A549 (cell line): ENCODE measurements at regions not wholly inside any gene's neighbourhood (a gene's known extent, or its start where the extent isn't known, plus 50 kb on each side); places are given as distances from the start of the nearest gene placed in this dataset.

Experiments
- ATAC-seq, 2 experiments: fragments of 200-7000 bp in 1 of 2; fragments of >200 bp in 1 of 2; cut with Nextera tagmentation in 1 of 2; cut with Tn5 transposase in 1 of 2; 3 replicates each; pipeline versions ENCODE4 v1.8.0 to v1.9.1; 2018 to 2020; ENCODE audit warnings: mild to moderate bottlenecking in 1 of 2, moderate library complexity in 1 of 2
- CTCF ChIA-PET: fragments of 300-600 bp; sonication (Branson Sonifier 250); formaldehyde crosslinking; extraction: SDS; loops from one replicate; lab custom pipeline; 2021; ENCODE audit warnings: antibody characterized with exemption, inconsistent platforms; lab: Yijun Ruan, JAX
- POLR2A ChIA-PET: fragments of 350-600 bp; formaldehyde crosslinking; extraction: SDS; loops from one replicate; lab custom pipeline; 2021; ENCODE audit warnings: antibody characterized with exemption, inconsistent platforms; lab: Yijun Ruan, JAX
- DNase-seq, 2 experiments: peaks; one replicate each; pipeline versions ENCODE4 v3.0.0 to v3.0.0-alpha.2; 2011 to 2016; ENCODE audit warnings: low read depth in 1 of 2, low spot score in 1 of 2
- FAIRE-seq: peaks from 2 replicates; lab custom pipeline; 2011; peaks lifted over from hg19 to GRCh38; lab: Jason Lieb, UNC
- H3K27ac ChIP-seq, 2 experiments: fragments of >200 bp; sonication (Bioruptor Twin); formaldehyde crosslinking; 3 replicates each; pipeline ENCODE4 v1.5.1; 2016 to 2017
- H3K4me1 ChIP-seq: fragments of >200 bp; sonication (Bioruptor Twin); formaldehyde crosslinking; 3 replicates; pipeline ENCODE4 v1.6.1; 2016
- H3K4me2 ChIP-seq: fragments of >200 bp; sonication (Bioruptor Twin); formaldehyde crosslinking; 3 replicates; pipeline ENCODE4 v1.6.1; 2016
- H3K4me3 ChIP-seq: fragments of >200 bp; sonication (Bioruptor Twin); formaldehyde crosslinking; 3 replicates; pipeline ENCODE4 v1.5.1; 2016
- H3K9me3 ChIP-seq: fragments of >200 bp; sonication (Bioruptor Twin); formaldehyde crosslinking; 3 replicates; pipeline ENCODE4 v1.6.1; 2016
- CBX8 ChIP-seq: fragments of 200-600 bp; sonication (generic); IDR thresholded peaks from 2 replicates; pipeline ENCODE4 v1.6.1; 2016
- CHD4 ChIP-seq: fragments of 200-600 bp; sonication (generic); IDR thresholded peaks from 2 replicates; pipeline ENCODE4 v1.6.1; 2016; ENCODE audit warnings: antibody characterized with exemption, mild to moderate bottlenecking, borderline replicate concordance
- EHF ChIP-seq: fragments of 250-450 bp; sonication (Bioruptor Pico); IDR thresholded peaks from 2 replicates; pipeline ENCODE4 v1.5.0; 2020; ENCODE audit warnings: mild to moderate bottlenecking
- FOSB ChIP-seq: fragments of 250-450 bp; sonication (Bioruptor Pico); IDR thresholded peaks from 2 replicates; pipeline ENCODE4 v1.5.0; 2020; ENCODE audit warnings: mild to moderate bottlenecking, moderate library complexity
- HDAC2 ChIP-seq: fragments of 200-600 bp; sonication (generic); IDR thresholded peaks from 2 replicates; pipeline ENCODE4 v1.6.1; 2016
- HEYL ChIP-seq: fragments of 250-450 bp; sonication (Bioruptor Pico); IDR thresholded peaks from 2 replicates; pipeline ENCODE4 v1.8.0; 2021; ENCODE audit warnings: mild to moderate bottlenecking, moderate library complexity
- HOXA7 ChIP-seq: fragments of 250-450 bp; sonication (Bioruptor Pico); IDR thresholded peaks from 2 replicates; pipeline ENCODE4 v1.5.0; 2020; ENCODE audit warnings: mild to moderate bottlenecking, moderate library complexity
- JUNB ChIP-seq: fragments of >200 bp; sonication (Bioruptor Twin); formaldehyde crosslinking; IDR thresholded peaks from 2 replicates; pipeline ENCODE4 v1.6.1; 2016
- KDM5A ChIP-seq: fragments of 200-600 bp; sonication (generic); IDR thresholded peaks from 2 replicates; pipeline ENCODE4 v1.6.1; 2016; ENCODE audit warnings: antibody characterized with exemption, mild to moderate bottlenecking
- MAZ ChIP-seq: fragments of 150-350 bp; IDR thresholded peaks from 2 replicates; pipeline ENCODE4 v1.6.1; 2014; ENCODE audit warnings: antibody characterized with exemption, low read depth, low read length, borderline replicate concordance
- NFE2L2 ChIP-seq: fragments of 150-350 bp; conservative IDR thresholded peaks from 2 replicates; pipeline ENCODE4 v1.6.1; 2014; ENCODE audit warnings: low read length
- PHF8 ChIP-seq: fragments of 200-600 bp; sonication (generic); IDR thresholded peaks from 2 replicates; pipeline ENCODE4 v1.6.1; 2016; ENCODE audit warnings: low read depth, mild to moderate bottlenecking, antibody characterized with exemption, moderate library complexity, borderline replicate concordance
- POLR2A ChIP-seq: IDR thresholded peaks from 2 replicates; pipeline ENCODE4 v1.6.1; 2012; ENCODE audit warnings: mild to moderate bottlenecking, low read length
- POLR2AphosphoS2 ChIP-seq: conservative IDR thresholded peaks from 2 replicates; pipeline ENCODE4 v1.6.1; 2012; ENCODE audit warnings: low read length, improper control_type of control experiment, inconsistent platforms
- RAD21 ChIP-seq, 2 experiments: fragments of >200 bp in 1 of 2; sonication (Bioruptor Twin) in 1 of 2; formaldehyde crosslinking in 1 of 2; IDR thresholded peaks in 1 of 2; conservative IDR thresholded peaks in 1 of 2; 2 replicates in 1 of 2; 3 replicates in 1 of 2; pipeline ENCODE4 v1.6.1; 2012 to 2018; ENCODE audit warnings: inconsistent platforms in 1 of 2
- RARB ChIP-seq: fragments of 250-450 bp; sonication (Bioruptor Pico); IDR thresholded peaks from 2 replicates; pipeline ENCODE4 v1.8.0; 2021; ENCODE audit warnings: mild to moderate bottlenecking, moderate library complexity
- RCOR1 ChIP-seq: fragments of 150-350 bp; IDR thresholded peaks from 2 replicates; pipeline ENCODE4 v1.6.1; 2014; ENCODE audit warnings: antibody characterized with exemption, low read length, low read depth
- RNF2 ChIP-seq: fragments of 200-600 bp; sonication (generic); IDR thresholded peaks from 2 replicates; pipeline ENCODE4 v1.6.1; 2016; ENCODE audit warnings: low read depth, mild to moderate bottlenecking, antibody characterized with exemption, moderate library complexity, borderline replicate concordance
- SMC3 ChIP-seq: fragments of >200 bp; sonication (Bioruptor Twin); formaldehyde crosslinking; IDR thresholded peaks from 3 replicates; pipeline ENCODE4 v1.6.1; 2018; ENCODE audit warnings: inconsistent platforms
- TP53 ChIP-seq: fragments of 250-450 bp; sonication (Bioruptor Pico); IDR thresholded peaks from 2 replicates; pipeline ENCODE4 v1.5.0; 2021; ENCODE audit warnings: mild to moderate bottlenecking, moderate library complexity
- ZC3H11A ChIP-seq: fragments of 450-650 bp; IDR thresholded peaks from 2 replicates; pipeline ENCODE4 v1.6.1; 2014; ENCODE audit warnings: antibody characterized with exemption, mild to moderate bottlenecking
- WGBS: methylation state at CpG from one replicate; pipeline ENCODE4 v1.1.6; 2017; ENCODE audit errors: missing lambda C conversion rate; 5-methylcytosine and 5-hydroxymethylcytosine counted together
- TF ChIP-seq, protein P1 (sequence below): fragments of 200-600 bp; sonication (generic); IDR thresholded peaks from 2 replicates; pipeline ENCODE4 v1.6.1; 2016; ENCODE audit warnings: antibody characterized with exemption, mild to moderate bottlenecking, moderate library complexity
- TF ChIP-seq, protein P2 (sequence below): IDR thresholded peaks from 2 replicates; pipeline ENCODE4 v1.6.1; 2012
- TF ChIP-seq, protein P3 (sequence below): fragments of 150-350 bp; IDR thresholded peaks from 2 replicates; pipeline ENCODE4 v1.6.1; 2014; ENCODE audit warnings: low read depth, mild to moderate bottlenecking, low read length
- TF ChIP-seq, protein P4 (sequence below): fragments of 450-650 bp; IDR thresholded peaks from 2 replicates; pipeline ENCODE4 v1.6.1; 2014; ENCODE audit warnings: antibody characterized with exemption

DNA sequence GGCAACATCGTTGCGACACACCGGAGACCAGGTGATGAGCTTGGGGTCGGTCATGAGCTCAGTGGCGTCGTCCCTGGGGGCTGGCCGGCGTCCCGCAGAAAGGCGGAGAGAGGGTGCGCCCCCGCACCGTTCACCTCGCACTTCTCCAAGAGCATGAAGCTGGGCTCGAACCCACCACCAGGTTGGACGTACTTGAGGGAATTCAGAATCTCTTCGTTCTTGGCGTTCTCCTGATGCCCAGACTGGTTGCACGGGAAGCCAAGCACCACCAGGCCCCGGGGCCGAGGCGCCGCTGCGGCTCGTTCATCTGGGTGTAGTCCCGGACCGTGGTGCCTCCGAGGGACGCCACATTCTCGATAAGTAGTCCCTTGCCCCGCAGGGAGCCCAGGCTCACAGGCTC is 176.6 kb upstream of the ADAMTS5 start:
- no peaks in the 10 kb centered on the region for H3K4me1 ChIP-seq
- no peak overlapping the region for H3K27ac ChIP-seq
- ChIA-PET CTCF (no interaction called here), POLR2A (no interaction called here)
- FAIRE-seq, result no peak
- no peak overlapping the region for H3K4me3 ChIP-seq
- TF ChIP-seq HOXA7 (CRISPR knock-in tag) (no peak), MAZ (no peak), ZC3H11A (no peak), FOSB (no peak), RARB (CRISPR knock-in tag) (no peak), RAD21 (conservative IDR thresholded peaks at IDR 0.05 in 1 of 2, IDR thresholded peaks at IDR 0.05 in 1 of 2) (no peak), JUNB (no peak), RNF2 (no peak), RCOR1 (no peak)
- TF ChIP-seq, protein P1, sequence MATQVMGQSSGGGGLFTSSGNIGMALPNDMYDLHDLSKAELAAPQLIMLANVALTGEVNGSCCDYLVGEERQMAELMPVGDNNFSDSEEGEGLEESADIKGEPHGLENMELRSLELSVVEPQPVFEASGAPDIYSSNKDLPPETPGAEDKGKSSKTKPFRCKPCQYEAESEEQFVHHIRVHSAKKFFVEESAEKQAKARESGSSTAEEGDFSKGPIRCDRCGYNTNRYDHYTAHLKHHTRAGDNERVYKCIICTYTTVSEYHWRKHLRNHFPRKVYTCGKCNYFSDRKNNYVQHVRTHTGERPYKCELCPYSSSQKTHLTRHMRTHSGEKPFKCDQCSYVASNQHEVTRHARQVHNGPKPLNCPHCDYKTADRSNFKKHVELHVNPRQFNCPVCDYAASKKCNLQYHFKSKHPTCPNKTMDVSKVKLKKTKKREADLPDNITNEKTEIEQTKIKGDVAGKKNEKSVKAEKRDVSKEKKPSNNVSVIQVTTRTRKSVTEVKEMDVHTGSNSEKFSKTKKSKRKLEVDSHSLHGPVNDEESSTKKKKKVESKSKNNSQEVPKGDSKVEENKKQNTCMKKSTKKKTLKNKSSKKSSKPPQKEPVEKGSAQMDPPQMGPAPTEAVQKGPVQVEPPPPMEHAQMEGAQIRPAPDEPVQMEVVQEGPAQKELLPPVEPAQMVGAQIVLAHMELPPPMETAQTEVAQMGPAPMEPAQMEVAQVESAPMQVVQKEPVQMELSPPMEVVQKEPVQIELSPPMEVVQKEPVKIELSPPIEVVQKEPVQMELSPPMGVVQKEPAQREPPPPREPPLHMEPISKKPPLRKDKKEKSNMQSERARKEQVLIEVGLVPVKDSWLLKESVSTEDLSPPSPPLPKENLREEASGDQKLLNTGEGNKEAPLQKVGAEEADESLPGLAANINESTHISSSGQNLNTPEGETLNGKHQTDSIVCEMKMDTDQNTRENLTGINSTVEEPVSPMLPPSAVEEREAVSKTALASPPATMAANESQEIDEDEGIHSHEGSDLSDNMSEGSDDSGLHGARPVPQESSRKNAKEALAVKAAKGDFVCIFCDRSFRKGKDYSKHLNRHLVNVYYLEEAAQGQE, result no peak
- TF ChIP-seq, protein P2, sequence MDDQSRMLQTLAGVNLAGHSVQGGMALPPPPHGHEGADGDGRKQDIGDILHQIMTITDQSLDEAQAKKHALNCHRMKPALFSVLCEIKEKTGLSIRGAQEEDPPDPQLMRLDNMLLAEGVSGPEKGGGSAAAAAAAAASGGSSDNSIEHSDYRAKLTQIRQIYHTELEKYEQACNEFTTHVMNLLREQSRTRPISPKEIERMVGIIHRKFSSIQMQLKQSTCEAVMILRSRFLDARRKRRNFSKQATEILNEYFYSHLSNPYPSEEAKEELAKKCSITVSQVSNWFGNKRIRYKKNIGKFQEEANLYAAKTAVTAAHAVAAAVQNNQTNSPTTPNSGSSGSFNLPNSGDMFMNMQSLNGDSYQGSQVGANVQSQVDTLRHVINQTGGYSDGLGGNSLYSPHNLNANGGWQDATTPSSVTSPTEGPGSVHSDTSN, result no peak
- TF ChIP-seq, protein P3, sequence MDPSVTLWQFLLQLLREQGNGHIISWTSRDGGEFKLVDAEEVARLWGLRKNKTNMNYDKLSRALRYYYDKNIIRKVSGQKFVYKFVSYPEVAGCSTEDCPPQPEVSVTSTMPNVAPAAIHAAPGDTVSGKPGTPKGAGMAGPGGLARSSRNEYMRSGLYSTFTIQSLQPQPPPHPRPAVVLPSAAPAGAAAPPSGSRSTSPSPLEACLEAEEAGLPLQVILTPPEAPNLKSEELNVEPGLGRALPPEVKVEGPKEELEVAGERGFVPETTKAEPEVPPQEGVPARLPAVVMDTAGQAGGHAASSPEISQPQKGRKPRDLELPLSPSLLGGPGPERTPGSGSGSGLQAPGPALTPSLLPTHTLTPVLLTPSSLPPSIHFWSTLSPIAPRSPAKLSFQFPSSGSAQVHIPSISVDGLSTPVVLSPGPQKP, result no peak
- DNase-seq, result no peak
- ATAC-seq, result no peak
- H3K4me2 ChIP-seq, result no peak overlapping the region
- WGBS, result no CpG with 5 or more reads among the region's 31 CpGs
- H3K9me3 ChIP-seq, result no peaks in the 10 kb centered on the region

DNA sequence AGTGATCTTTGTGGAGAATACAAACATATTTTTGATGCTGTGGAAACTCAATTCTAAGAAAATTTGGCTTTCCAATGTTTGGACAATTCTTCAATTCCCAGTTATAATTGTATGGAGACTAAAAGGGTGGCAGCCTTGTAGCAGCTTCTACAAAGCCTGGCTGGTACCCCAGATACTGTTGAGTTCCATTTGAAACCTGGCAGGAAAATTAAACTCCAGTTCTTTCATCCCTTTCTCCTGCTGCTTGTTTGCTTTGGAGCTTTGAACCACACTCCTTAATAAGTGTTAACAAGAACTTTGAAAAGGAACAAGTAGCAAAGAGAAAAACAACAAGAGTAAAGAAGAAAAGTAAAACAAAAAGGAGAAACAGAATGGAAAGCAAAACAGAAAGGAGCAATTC is 172.6 kb upstream of the ADAMTS5 start:
- no peaks in the 10 kb centered on the region for H3K9me3 ChIP-seq
- ATAC-seq (no peak), FAIRE-seq (no peak)
- H3K4me1 ChIP-seq, result no peaks in the 10 kb centered on the region
- no peak overlapping the region for H3K4me3 ChIP-seq
- POLR2A ChIA-PET, result no interaction called here
- no peak overlapping the region for H3K4me2 ChIP-seq
- TF ChIP-seq RCOR1, result no peak
- no peak for TF ChIP-seq KDM5A
- TF ChIP-seq RNF2, result no peak
- TF ChIP-seq, protein P4, sequence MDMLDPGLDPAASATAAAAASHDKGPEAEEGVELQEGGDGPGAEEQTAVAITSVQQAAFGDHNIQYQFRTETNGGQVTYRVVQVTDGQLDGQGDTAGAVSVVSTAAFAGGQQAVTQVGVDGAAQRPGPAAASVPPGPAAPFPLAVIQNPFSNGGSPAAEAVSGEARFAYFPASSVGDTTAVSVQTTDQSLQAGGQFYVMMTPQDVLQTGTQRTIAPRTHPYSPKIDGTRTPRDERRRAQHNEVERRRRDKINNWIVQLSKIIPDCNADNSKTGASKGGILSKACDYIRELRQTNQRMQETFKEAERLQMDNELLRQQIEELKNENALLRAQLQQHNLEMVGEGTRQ, result no peak
- TF ChIP-seq CHD4, result no peak
- no peak for TF ChIP-seq CBX8
- no peak for TF ChIP-seq POLR2AphosphoS2
- TF ChIP-seq, all 56 proteins: peak for 0
- no peak overlapping the region for H3K27ac ChIP-seq
- CTCF ChIA-PET, result no interaction called here
- no peak for DNase-seq

DNA sequence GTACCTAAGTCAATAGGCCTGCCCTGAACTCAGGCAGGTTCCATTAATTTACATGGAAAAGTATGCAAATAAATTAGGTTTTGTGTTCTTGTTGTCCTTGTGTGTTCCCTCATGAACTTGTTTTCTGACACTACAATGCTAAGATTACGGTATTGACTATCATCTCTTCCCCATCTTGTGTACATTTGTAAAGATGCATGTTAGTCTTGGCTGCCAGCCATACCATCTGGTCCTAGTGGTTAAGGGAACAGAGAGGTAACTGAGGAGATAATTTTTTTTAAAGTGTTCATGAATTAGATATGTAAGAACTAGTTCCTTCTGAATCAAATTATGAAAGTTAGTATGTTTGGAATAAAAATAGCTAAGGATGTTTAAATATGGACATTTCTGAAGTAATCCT is 167.6 kb upstream of the ADAMTS5 start:
- POLR2A ChIA-PET, result no interaction called here
- TF ChIP-seq SMC3, result no peak
- TF ChIP-seq PHF8, result no peak
- TF ChIP-seq POLR2A, result no peak
- TF ChIP-seq RNF2, result no peak
- TF ChIP-seq RAD21 (conservative IDR thresholded peaks at IDR 0.05 in 1 of 2, IDR thresholded peaks at IDR 0.05 in 1 of 2), result no peak
- no peak for TF ChIP-seq HEYL
- TF ChIP-seq NFE2L2, result no peak
- TF ChIP-seq EHF (CRISPR knock-in tag), result no peak
- TF ChIP-seq, protein P3, result no peak
- no peak for TF ChIP-seq TP53 (CRISPR knock-in tag)
- TF ChIP-seq HDAC2, result no peak
- Histone ChIP-seq H3K4me3 (no peak overlapping the region), H3K27ac (no peak overlapping the region), H3K4me1 (no peaks in the 10 kb centered on the region), H3K9me3 (no peaks in the 10 kb centered on the region), H3K4me2 (no peak overlapping the region)
- CTCF ChIA-PET, result no interaction called here
- 0% methylated on average over 1 of the region's 1 CpG for WGBS
- ATAC-seq (no peak), FAIRE-seq (no peak), DNase-seq (no peak)
